Heart left ventricle (tissue), 16 donors: ENCODE measurements at regions not wholly inside any gene's neighbourhood (a gene's known extent, or its start where the extent isn't known, plus 50 kb on each side); places are given as distances from the start of the nearest gene placed in this dataset.

ENCODE experiments used
- ATAC-seq, 4 donors: fragments of 200-7000 bp; cut with Tn5 transposase; one replicate each; pipeline ENCODE4 v1.9.1; 2020 to 2022; ENCODE audit warnings: moderate library complexity in 4 of 4, mild to moderate bottlenecking in 3 of 4, moderate number of reproducible peaks in 1 of 4
- DNase-seq, 5 donors: peaks; one replicate each; pipeline ENCODE4 v3.0.0-alpha.2; 2020
- H3K27ac ChIP-seq, 12 donors: fragments of 200-600 bp; sonication (generic) in 4 of 12; one replicate each; pipeline versions ENCODE4 v1.5.0 to v1.8.0; 2016 to 2022; ENCODE audit warnings: mild to moderate bottlenecking in 2 of 12
- H3K27me3 ChIP-seq, 9 donors: fragments of 200-600 bp; sonication (generic) in 2 of 9; one replicate each; pipeline versions ENCODE4 v1.5.1 to v1.8.0; 2016 to 2022; ENCODE audit warnings: mild to moderate bottlenecking in 3 of 9
- H3K36me3 ChIP-seq, 9 donors: fragments of 200-600 bp; sonication (generic) in 2 of 9; one replicate each; pipeline versions ENCODE4 v1.5.0 to v1.8.0; 2018 to 2022; ENCODE audit warnings: mild to moderate bottlenecking in 2 of 9
- H3K4me1 ChIP-seq, 12 donors: fragments of 200-600 bp; sonication (generic) in 4 of 12; one replicate each; pipeline versions ENCODE4 v1.5.0 to v1.8.0; 2016 to 2022; ENCODE audit warnings: mild to moderate bottlenecking in 3 of 12
- H3K4me3 ChIP-seq, 12 donors: fragments of 200-600 bp; sonication (generic) in 4 of 12; one replicate each; pipeline versions ENCODE4 v1.5.0 to v1.8.0; 2017 to 2022; ENCODE audit warnings: mild to moderate bottlenecking in 9 of 12, moderate library complexity in 4 of 12
- H3K9me3 ChIP-seq, 12 donors: fragments of 200-600 bp; sonication (generic) in 4 of 12; one replicate each; pipeline versions ENCODE4 v1.5.0 to v1.8.0; 2016 to 2022; ENCODE audit warnings: mild to moderate bottlenecking in 1 of 12
- POLR2A ChIP-seq, 2 donors: fragments of 450-650 bp; IDR thresholded peaks; one replicate each; pipeline ENCODE4 v1.6.1; 2017; ENCODE audit warnings: antibody characterized with exemption in 2 of 2, mild to moderate bottlenecking in 2 of 2, moderate library complexity in 2 of 2
- WGBS, 4 donors: extraction: QIAGEN DNeasy Blood & Tissue Kit in 2 of 4; methylation state at CpG; one replicate each; pipeline versions ENCODE4 v1.1.5 to v1.1.7; 2013 to 2018; 5-methylcytosine and 5-hydroxymethylcytosine counted together
- intact Hi-C, 10 donors: fragments of 100-400 bp; cut with DNase I; formaldehyde crosslinking; loops; one replicate each; pipeline versions ENCODE4 v1.11.1 to v1.14.2; 2022
- TF ChIP-seq, protein P1 (sequence below), 12 donors: fragments of 200-600 bp; sonication (generic) in 4 of 12; IDR thresholded peaks; one replicate each; pipeline versions ENCODE4 v1.5.0 to v1.8.0; 2018 to 2022; ENCODE audit warnings: antibody characterized with exemption in 12 of 12, mild to moderate bottlenecking in 5 of 12
- donor health status: ischemic (EF 13 %, LVEDD 7.1; RV severe dilation, severe dysfunction).
- donor health status: healthy with polysubstance abuse.
- donor health status: DM: no; HTN: yes; CAD: no.
- donor health status: DM: no; HTN: no; CAD: no.
- donor health status: ischemic (EF 25% LVEDD 6.9; RV normal size, moderate dysfunction).
- donor health status: ischemic (EF 25% LVEDD 5.7; RV mildly dilated, moderate dysfunction).
- donor health status: healthy.
- donor health status: DM: yes; HTN: yes; CAD: no.
- donor health status: ischemic (EF 35%, LVEDD 5.7; RV mildly dilated, moderate dysfunction).
- donor health status: nonischemic (EF 11% LVEDD 7.7; RV severe dilation, severe dysfunction).
- donor health status: DM: yes; HTN: yes; CAD: no.
- donor health status: PGD.
- donor health status: ischemic (EF 29% LVEDD 5.4; RV normal size, mild dysfunction).
- donor health status: nonischemic (EF 23%, LVEDD 6.1; RV moderate dilation, normal function).

DNA sequence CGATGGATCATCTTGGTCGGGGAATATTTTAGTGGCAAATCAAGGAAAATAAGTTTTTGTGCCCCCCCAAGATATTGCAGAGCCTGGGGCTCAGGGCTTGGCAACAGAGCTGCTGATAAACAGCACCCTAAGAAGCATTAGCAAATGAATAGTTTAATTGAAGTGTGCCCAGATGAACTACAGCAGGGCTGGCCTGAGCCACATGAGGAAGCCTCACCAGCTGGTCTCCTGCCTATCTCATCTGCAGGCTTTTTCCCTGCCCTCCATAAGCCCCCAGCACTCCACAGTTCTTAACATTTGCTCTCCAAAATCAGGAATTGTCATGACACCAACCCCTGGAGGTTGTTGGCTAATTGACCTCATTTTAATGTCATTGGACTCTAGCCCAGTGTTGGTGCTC lies 480.2 kb downstream of the HS3ST3B1 start:
- TF ChIP-seq, protein P1, sequence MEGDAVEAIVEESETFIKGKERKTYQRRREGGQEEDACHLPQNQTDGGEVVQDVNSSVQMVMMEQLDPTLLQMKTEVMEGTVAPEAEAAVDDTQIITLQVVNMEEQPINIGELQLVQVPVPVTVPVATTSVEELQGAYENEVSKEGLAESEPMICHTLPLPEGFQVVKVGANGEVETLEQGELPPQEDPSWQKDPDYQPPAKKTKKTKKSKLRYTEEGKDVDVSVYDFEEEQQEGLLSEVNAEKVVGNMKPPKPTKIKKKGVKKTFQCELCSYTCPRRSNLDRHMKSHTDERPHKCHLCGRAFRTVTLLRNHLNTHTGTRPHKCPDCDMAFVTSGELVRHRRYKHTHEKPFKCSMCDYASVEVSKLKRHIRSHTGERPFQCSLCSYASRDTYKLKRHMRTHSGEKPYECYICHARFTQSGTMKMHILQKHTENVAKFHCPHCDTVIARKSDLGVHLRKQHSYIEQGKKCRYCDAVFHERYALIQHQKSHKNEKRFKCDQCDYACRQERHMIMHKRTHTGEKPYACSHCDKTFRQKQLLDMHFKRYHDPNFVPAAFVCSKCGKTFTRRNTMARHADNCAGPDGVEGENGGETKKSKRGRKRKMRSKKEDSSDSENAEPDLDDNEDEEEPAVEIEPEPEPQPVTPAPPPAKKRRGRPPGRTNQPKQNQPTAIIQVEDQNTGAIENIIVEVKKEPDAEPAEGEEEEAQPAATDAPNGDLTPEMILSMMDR (IDR thresholded peaks at IDR 0.05): no peak
- TF ChIP-seq POLR2A (IDR thresholded peaks at IDR 0.05): no peak
- no peak for DNase-seq
- WGBS, 4 donors: 80 to 89% (median 84%) methylated on average over 2 of the region's 2 CpGs
- Histone ChIP-seq H3K9me3 (no peaks in the 10 kb centered on the region), H3K27me3 (peaks cover 0 to 13% (median 0%) of the 10 kb centered on the region in 9 donors), H3K4me3 (no peak overlapping the region), H3K4me1 (no peaks in the 10 kb centered on the region), H3K36me3 (no peaks in the 10 kb centered on the region), H3K27ac (no peak overlapping the region)
- intact Hi-C loops: no loop called here
- no peak for ATAC-seq

DNA sequence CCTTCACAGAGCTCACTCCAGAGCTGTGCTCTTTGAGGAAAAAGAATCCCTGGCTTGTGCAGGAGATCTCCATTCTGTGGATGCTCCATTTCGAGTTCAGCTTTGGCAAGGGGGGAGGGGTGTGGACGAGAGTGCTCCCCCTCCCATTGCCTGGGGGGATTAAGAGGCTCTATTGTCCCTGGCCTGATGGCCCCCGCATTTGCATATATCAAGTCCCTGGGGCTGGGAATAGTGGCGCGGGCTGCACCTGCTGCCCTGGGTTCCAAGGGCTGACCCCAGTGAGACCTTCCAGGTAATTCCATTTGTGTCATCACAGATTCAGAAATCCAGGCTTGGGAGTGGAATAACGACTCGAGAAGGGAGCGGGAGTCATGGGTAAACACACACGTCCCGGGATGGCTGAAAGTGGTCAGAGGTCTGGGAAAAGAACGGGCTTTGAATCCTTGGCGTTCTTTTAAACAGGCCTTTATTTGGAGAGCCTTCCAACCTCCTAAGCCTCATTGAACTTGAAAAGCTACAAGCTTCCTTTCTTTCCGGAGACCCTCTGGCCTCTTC lies 479.3 kb downstream of the HS3ST3B1 start:
- intact Hi-C loops: no loop called here
- Histone ChIP-seq H3K4me3 (no peak overlapping the region), H3K36me3 (no peaks in the 10 kb centered on the region), H3K27me3 (peaks cover 0 to 13% (median 0%) of the 10 kb centered on the region in 9 donors), H3K4me1 (no peaks in the 10 kb centered on the region), H3K9me3 (no peaks in the 10 kb centered on the region), H3K27ac (no peak overlapping the region)
- TF ChIP-seq, protein P1 (IDR thresholded peaks at IDR 0.05): no peak
- TF ChIP-seq POLR2A (IDR thresholded peaks at IDR 0.05): no peak
- 61 to 68% (median 67%) methylated on average over 10 to 13 of the region's 13 CpGs for whole genome bisulfite sequencing, 4 donors
- DNase-seq (no peak), ATAC-seq (no peak)

DNA sequence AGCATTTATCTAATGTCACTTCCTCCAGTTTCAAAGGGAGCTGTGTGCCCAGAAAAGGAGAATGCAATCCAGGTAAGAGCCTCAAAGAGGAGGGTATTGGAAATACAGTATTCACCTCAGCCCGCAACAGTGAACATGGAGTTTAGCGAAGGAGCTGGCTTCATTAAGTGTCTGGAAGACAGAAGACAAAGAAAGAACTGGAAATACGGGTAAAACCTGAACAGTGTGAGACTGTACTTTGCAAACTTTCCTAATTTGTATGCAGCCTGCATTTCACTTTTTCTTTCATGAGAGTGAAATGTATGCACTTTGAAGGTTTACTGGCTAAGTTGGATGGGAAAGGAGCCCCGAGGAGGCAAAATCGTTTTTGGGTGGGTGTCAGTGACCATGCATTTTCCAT lies 478.4 kb downstream of the HS3ST3B1 start:
- peaks cover 0 to 13% (median 0%) of the 10 kb centered on the region in 9 donors for H3K27me3 ChIP-seq
- no peaks in the 10 kb centered on the region for H3K9me3 ChIP-seq
- no peaks in the 10 kb centered on the region for H3K36me3 ChIP-seq
- no peak overlapping the region for H3K27ac ChIP-seq
- no peaks in the 10 kb centered on the region for H3K4me1 ChIP-seq
- H3K4me3 ChIP-seq: no peak overlapping the region
- TF ChIP-seq POLR2A (IDR thresholded peaks at IDR 0.05): no peak
- TF ChIP-seq, protein P1 (IDR thresholded peaks at IDR 0.05): no peak
- WGBS, 4 donors: 71 to 83% (median 77%) methylated on average over 5 of the region's 5 CpGs
- DNase-seq (no peak), ATAC-seq (no peak)
- intact Hi-C loops: no loop called here

DNA sequence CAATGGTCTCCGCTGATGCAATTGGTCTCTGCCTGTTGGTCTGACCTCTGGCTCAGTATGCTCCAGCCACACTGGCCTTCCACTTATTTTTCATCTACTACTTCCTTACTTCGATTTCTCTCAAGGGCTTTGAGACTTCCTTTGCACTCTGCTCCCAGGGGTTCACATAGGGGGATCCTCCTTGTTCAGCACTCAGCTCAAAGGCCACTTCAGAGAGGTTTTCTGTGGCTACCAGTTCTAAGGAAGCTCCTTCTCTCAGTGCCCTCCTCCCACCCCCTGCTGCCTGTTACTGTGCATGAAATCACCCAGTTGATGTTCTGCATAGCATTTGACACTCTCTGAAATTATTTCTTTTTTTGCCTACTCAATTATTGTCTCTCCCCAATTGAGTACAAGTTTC lies 476.4 kb downstream of the HS3ST3B1 start:
- ATAC-seq (no peak), DNase-seq (no peak)
- H3K27ac ChIP-seq: no peak overlapping the region
- H3K9me3 ChIP-seq: no peaks in the 10 kb centered on the region
- H3K4me1 ChIP-seq: no peaks in the 10 kb centered on the region
- WGBS, 4 donors: 48 to 76% (median 62%) methylated on average over 2 of the region's 2 CpGs
- TF ChIP-seq, protein P1 (IDR thresholded peaks at IDR 0.05): no peak
- no peak for TF ChIP-seq POLR2A (IDR thresholded peaks at IDR 0.05)
- H3K27me3 ChIP-seq: peaks cover 0 to 13% (median 0%) of the 10 kb centered on the region in 9 donors
- intact Hi-C loops: no loop called here
- H3K36me3 ChIP-seq: no peaks in the 10 kb centered on the region
- H3K4me3 ChIP-seq: no peak overlapping the region
